ENCODE measurements at regions not wholly inside any gene's neighbourhood (a gene's known extent, or its start where the extent isn't known, plus 50 kb on each side); places are given as distances from the start of the nearest gene placed in this dataset.

- Mint-ChIP-seq H3K36me3 (ENCODE audit: low read depth) (no peaks in the 10 kb centered on the region), H3K4me1 (ENCODE audit: low read depth) (no peaks in the 10 kb centered on the region), H3K27me3 (ENCODE audit: low read depth) (no peaks in the 10 kb centered on the region), H3K4me3 (no peak overlapping the region), H3K27ac (no peak overlapping the region), H3K9me3 (ENCODE audit: insufficient read depth) (no peaks in the 10 kb centered on the region)
- ChIA-PET CTCF (no interaction called here), POLR2A (no interaction called here)
- ATAC-seq, result no peak
- DNase-seq, result no peak
These were observed 2183.1 kb upstream of the CELF4 start for GRCh38 chr18:39748727-39749126.

- no peaks in the 10 kb centered on the region for H3K27me3 Mint-ChIP-seq (ENCODE audit: low read depth)
- H3K36me3 Mint-ChIP-seq (ENCODE audit: low read depth), result no peaks in the 10 kb centered on the region
- no peak overlapping the region for H3K4me3 Mint-ChIP-seq
- no peaks in the 10 kb centered on the region for H3K9me3 Mint-ChIP-seq (ENCODE audit: insufficient read depth)
- H3K27ac Mint-ChIP-seq, result no peak overlapping the region
- DNase-seq (no peak), ATAC-seq (no peak)
- H3K4me1 Mint-ChIP-seq (ENCODE audit: low read depth), result no peaks in the 10 kb centered on the region
- ChIA-PET POLR2A (no interaction called here), CTCF (no interaction called here)
These were observed 2180.6 kb upstream of the CELF4 start for GRCh38 chr18:39746201-39746600.

- Mint-ChIP-seq H3K4me3 (no peak overlapping the region), H3K9me3 (ENCODE audit: insufficient read depth) (no peaks in the 10 kb centered on the region), H3K36me3 (ENCODE audit: low read depth) (no peaks in the 10 kb centered on the region), H3K27me3 (ENCODE audit: low read depth) (no peaks in the 10 kb centered on the region), H3K4me1 (ENCODE audit: low read depth) (no peaks in the 10 kb centered on the region), H3K27ac (no peak overlapping the region)
- ChIA-PET CTCF (no interaction called here), POLR2A (no interaction called here)
- no peak for DNase-seq
- no peak for ATAC-seq
These were observed 2177.9 kb upstream of the CELF4 start for GRCh38 chr18:39743463-39743862.

- ChIA-PET POLR2A (no interaction called here), CTCF (no interaction called here)
- Mint-ChIP-seq H3K9me3 (ENCODE audit: insufficient read depth) (no peaks in the 10 kb centered on the region), H3K4me3 (no peak overlapping the region), H3K27me3 (ENCODE audit: low read depth) (no peaks in the 10 kb centered on the region), H3K4me1 (ENCODE audit: low read depth) (no peaks in the 10 kb centered on the region), H3K36me3 (ENCODE audit: low read depth) (no peaks in the 10 kb centered on the region), H3K27ac (no peak overlapping the region)
- no peak for DNase-seq
- no peak for ATAC-seq
These were observed 2176.3 kb upstream of the CELF4 start for GRCh38 chr18:39741755-39742466.

- CTCF ChIA-PET, result no interaction called here
- Mint-ChIP-seq H3K27ac (no peak overlapping the region), H3K9me3 (ENCODE audit: insufficient read depth) (no peaks in the 10 kb centered on the region), H3K4me3 (no peak overlapping the region), H3K36me3 (ENCODE audit: low read depth) (no peaks in the 10 kb centered on the region), H3K4me1 (ENCODE audit: low read depth) (no peaks in the 10 kb centered on the region), H3K27me3 (ENCODE audit: low read depth) (no peaks in the 10 kb centered on the region)
- no peak for ATAC-seq
- POLR2A ChIA-PET, result no interaction called here
- DNase-seq, result no peak
These were observed 2172.3 kb upstream of the CELF4 start for GRCh38 chr18:39737869-39738268.

GRCh38 chr18:39732918-39733317, 2167.3 kb upstream of the CELF4 start:
- ChIA-PET POLR2A (no interaction called here), CTCF (no interaction called here)
- Mint-ChIP-seq H3K27me3 (ENCODE audit: low read depth) (no peaks in the 10 kb centered on the region), H3K9me3 (ENCODE audit: insufficient read depth) (no peaks in the 10 kb centered on the region), H3K36me3 (ENCODE audit: low read depth) (no peaks in the 10 kb centered on the region), H3K4me3 (no peak overlapping the region), H3K27ac (no peak overlapping the region), H3K4me1 (ENCODE audit: low read depth) (no peaks in the 10 kb centered on the region)
- DNase-seq, result no peak
- ATAC-seq, result no peak

GRCh38 chr18:39730606-39731005, 2165.0 kb upstream of the CELF4 start:
- no peaks in the 10 kb centered on the region for H3K27me3 Mint-ChIP-seq (ENCODE audit: low read depth)
- POLR2A ChIA-PET, result no interaction called here
- no peaks in the 10 kb centered on the region for H3K9me3 Mint-ChIP-seq (ENCODE audit: insufficient read depth)
- no peak overlapping the region for H3K4me3 Mint-ChIP-seq
- DNase-seq (no peak), ATAC-seq (no peak)
- H3K36me3 Mint-ChIP-seq (ENCODE audit: low read depth), result no peaks in the 10 kb centered on the region
- CTCF ChIA-PET, result no interaction called here
- H3K27ac Mint-ChIP-seq, result no peak overlapping the region
- no peaks in the 10 kb centered on the region for H3K4me1 Mint-ChIP-seq (ENCODE audit: low read depth)

GRCh38 chr18:39724652-39725051, 2159.1 kb upstream of the CELF4 start:
- POLR2A ChIA-PET, result no interaction called here
- CTCF ChIA-PET, result no interaction called here
- peaks cover 4% of the 10 kb centered on the region for H3K9me3 Mint-ChIP-seq (ENCODE audit: insufficient read depth)
- ATAC-seq, result no peak
- no peak overlapping the region for H3K4me3 Mint-ChIP-seq
- DNase-seq, result no peak
- H3K4me1 Mint-ChIP-seq (ENCODE audit: low read depth), result no peaks in the 10 kb centered on the region
- no peaks in the 10 kb centered on the region for H3K27me3 Mint-ChIP-seq (ENCODE audit: low read depth)
- H3K27ac Mint-ChIP-seq, result no peak overlapping the region
- no peaks in the 10 kb centered on the region for H3K36me3 Mint-ChIP-seq (ENCODE audit: low read depth)

- H3K27ac Mint-ChIP-seq, result no peak overlapping the region
- H3K9me3 Mint-ChIP-seq (ENCODE audit: insufficient read depth), result peaks cover 4% of the 10 kb centered on the region
- no peaks in the 10 kb centered on the region for H3K27me3 Mint-ChIP-seq (ENCODE audit: low read depth)
- ChIA-PET POLR2A (no interaction called here), CTCF (no interaction called here)
- H3K4me3 Mint-ChIP-seq, result no peak overlapping the region
- H3K36me3 Mint-ChIP-seq (ENCODE audit: low read depth), result no peaks in the 10 kb centered on the region
- DNase-seq (no peak), ATAC-seq (no peak)
- H3K4me1 Mint-ChIP-seq (ENCODE audit: low read depth), result no peaks in the 10 kb centered on the region
These were observed 2156.1 kb upstream of the CELF4 start for GRCh38 chr18:39721712-39722111.

GRCh38 chr18:39713961-39714360, 2148.4 kb upstream of the CELF4 start:
- no peak overlapping the region for H3K4me3 Mint-ChIP-seq
- CTCF ChIA-PET, result no interaction called here
- H3K4me1 Mint-ChIP-seq (ENCODE audit: low read depth), result no peaks in the 10 kb centered on the region
- no peak for ATAC-seq
- H3K27me3 Mint-ChIP-seq (ENCODE audit: low read depth), result no peaks in the 10 kb centered on the region
- no peak for DNase-seq
- H3K27ac Mint-ChIP-seq, result no peak overlapping the region
- no peaks in the 10 kb centered on the region for H3K9me3 Mint-ChIP-seq (ENCODE audit: insufficient read depth)
- H3K36me3 Mint-ChIP-seq (ENCODE audit: low read depth), result no peaks in the 10 kb centered on the region
- POLR2A ChIA-PET, result no interaction called here

- Mint-ChIP-seq H3K36me3 (ENCODE audit: low read depth) (no peaks in the 10 kb centered on the region), H3K9me3 (ENCODE audit: insufficient read depth) (no peaks in the 10 kb centered on the region), H3K27me3 (ENCODE audit: low read depth) (no peaks in the 10 kb centered on the region), H3K27ac (no peak overlapping the region), H3K4me3 (no peak overlapping the region), H3K4me1 (ENCODE audit: low read depth) (no peaks in the 10 kb centered on the region)
- DNase-seq (no peak), ATAC-seq (no peak)
- POLR2A ChIA-PET, result no interaction called here
- CTCF ChIA-PET, result no interaction called here
These were observed 2146.1 kb upstream of the CELF4 start for GRCh38 chr18:39711701-39712100.

GRCh38 chr18:39705362-39705761, 2139.8 kb upstream of the CELF4 start:
- H3K9me3 Mint-ChIP-seq (ENCODE audit: insufficient read depth), result no peaks in the 10 kb centered on the region
- ATAC-seq, result no peak

GRCh38 chr18:39702888-39703287, 2137.3 kb upstream of the CELF4 start:
- no peak overlapping the region for H3K27ac Mint-ChIP-seq
- H3K4me1 Mint-ChIP-seq (ENCODE audit: low read depth), result no peaks in the 10 kb centered on the region
- ChIA-PET POLR2A (no interaction called here), CTCF (no interaction called here)
- no peaks in the 10 kb centered on the region for H3K9me3 Mint-ChIP-seq (ENCODE audit: insufficient read depth)
- no peak for DNase-seq
- no peaks in the 10 kb centered on the region for H3K36me3 Mint-ChIP-seq (ENCODE audit: low read depth)
- no peaks in the 10 kb centered on the region for H3K27me3 Mint-ChIP-seq (ENCODE audit: low read depth)
- no peak overlapping the region for H3K4me3 Mint-ChIP-seq
- ATAC-seq, result no peak

More at GRCh38 chr18:39705362-39705761, 2139.8 kb upstream of the CELF4 start:
- Mint-ChIP-seq H3K36me3 (ENCODE audit: low read depth) (no peaks in the 10 kb centered on the region), H3K27ac (no peak overlapping the region), H3K27me3 (ENCODE audit: low read depth) (no peaks in the 10 kb centered on the region), H3K4me3 (no peak overlapping the region), H3K4me1 (ENCODE audit: low read depth) (no peaks in the 10 kb centered on the region)
- CTCF ChIA-PET, result no interaction called here
- DNase-seq, result no peak
- POLR2A ChIA-PET, result no interaction called here
